GM18868 (cell line): ENCODE measurements at regions not wholly inside any gene's neighbourhood (a gene's known extent, or its start where the extent isn't known, plus 50 kb on each side); places are given as distances from the start of the nearest gene placed in this dataset.
"Not testable (repeated sequence)": the region's sequence is repeated elsewhere in the genome, so short reads cannot be mapped to it uniquely, and the experiment has no call there.

Experiments used
- ATAC-seq: cut with Tn5 transposase; IDR thresholded peaks from one replicate; pipeline ENCODE4 v1.9.1; 2021; ENCODE audit warnings: mild to moderate bottlenecking, moderate library complexity; ENCODE audit not compliant: unreplicated experiment

- no peak for ATAC-seq
Measured at GRCh38 chr6:137968901-137969300, 101.8 kb downstream of the TNFAIP3 start.

- ATAC-seq: no peak
Measured at GRCh38 chr6:137969874-137970273, 102.8 kb downstream of the TNFAIP3 start.

- ATAC-seq: no peak
Measured at GRCh38 chr6:137970368-137970767, 103.3 kb downstream of the TNFAIP3 start.

- ATAC-seq: no peak
Measured at GRCh38 chr6:137973201-137973600, 106.1 kb downstream of the TNFAIP3 start.

GRCh38 chr6:137975188-137975940 lies 108.3 kb downstream of the TNFAIP3 start:
- ATAC-seq: no peak

GRCh38 chr6:137976430-137976829 lies 109.4 kb downstream of the TNFAIP3 start:
- ATAC-seq: no peak

- no peak for ATAC-seq
Measured at GRCh38 chr6:137977206-137977605, 110.1 kb downstream of the TNFAIP3 start.

GRCh38 chr6:137977814-137978213 lies 110.8 kb downstream of the TNFAIP3 start:
- ATAC-seq: no peak

- ATAC-seq: peak; percentile 84
Measured at GRCh38 chr6:137978252-137978896, 111.3 kb downstream of the TNFAIP3 start.

GRCh38 chr6:137979263-137979662 lies 112.2 kb downstream of the TNFAIP3 start:
- not testable (repeated sequence) for ATAC-seq

- no peak for ATAC-seq
Measured at GRCh38 chr6:137980777-137981176, 113.7 kb downstream of the TNFAIP3 start.

- ATAC-seq: no peak
Measured at GRCh38 chr6:137981758-137982157, 114.7 kb downstream of the TNFAIP3 start.

- ATAC-seq: no peak
Measured at GRCh38 chr6:137982418-137983189, 115.5 kb downstream of the TNFAIP3 start.

- no peak for ATAC-seq
Measured at GRCh38 chr6:137983269-137983668, 116.2 kb downstream of the TNFAIP3 start.

GRCh38 chr6:137989664-137990063 lies 117.6 kb downstream of the PERP start:
- ATAC-seq: no peak

GRCh38 chr6:137995371-137995770 lies 111.8 kb downstream of the PERP start:
- no peak for ATAC-seq

- ATAC-seq: no peak
Measured at GRCh38 chr6:137998461-137999019, 108.7 kb downstream of the PERP start.

GRCh38 chr6:137999815-138000214 lies 107.4 kb downstream of the PERP start:
- ATAC-seq: no peak

- ATAC-seq: no peak
Measured at GRCh38 chr6:138000941-138001340, 106.3 kb downstream of the PERP start.

- ATAC-seq: no peak
Measured at GRCh38 chr6:138001750-138002349, 105.4 kb downstream of the PERP start.
